ENCODE measurements at regions not wholly inside any gene's neighbourhood (a gene's known extent, or its start where the extent isn't known, plus 50 kb on each side); places are given as distances from the start of the nearest gene placed in this dataset.

GRCh38 chr20:11352041-11352440 lies 565.7 kb upstream of the BTBD3 start:
- no peak for DNase-seq
- in situ Hi-C loops (cut with HindIII; ENCODE audit: low pct_ligation_motif_present, low sequenced_read_pairs): no loop called here
- H3K4me3 ChIP-seq (ENCODE audit: low read depth, low read length): no peak overlapping the region
- TF ChIP-seq CTCF (IDR thresholded peaks at IDR 0.05; ENCODE audit: low read depth, low read length, missing control alignments): no peak
- no peaks in the 10 kb centered on the region for H3K36me3 ChIP-seq (replicated peaks)
- no peak overlapping the region for H3K27ac ChIP-seq
- H3K27me3 ChIP-seq (replicated peaks): no peaks in the 10 kb centered on the region

- Histone ChIP-seq H3K36me3 (replicated peaks) (no peaks in the 10 kb centered on the region), H3K27ac (no peak overlapping the region), H3K4me3 (ENCODE audit: low read depth, low read length) (no peak overlapping the region), H3K27me3 (replicated peaks) (no peaks in the 10 kb centered on the region)
- no peak for TF ChIP-seq CTCF (IDR thresholded peaks at IDR 0.05; ENCODE audit: low read depth, low read length, missing control alignments)
- DNase-seq: no peak
- in situ Hi-C loops (cut with HindIII; ENCODE audit: low pct_ligation_motif_present, low sequenced_read_pairs): no loop called here
These were observed 562.8 kb upstream of the BTBD3 start for GRCh38 chr20:11354846-11355245.

GRCh38 chr20:11355345-11355744 lies 562.3 kb upstream of the BTBD3 start:
- no peaks in the 10 kb centered on the region for H3K36me3 ChIP-seq (replicated peaks)
- H3K4me3 ChIP-seq (ENCODE audit: low read depth, low read length): no peak overlapping the region
- H3K27ac ChIP-seq: no peak overlapping the region
- DNase-seq: no peak
- in situ Hi-C loops (cut with HindIII; ENCODE audit: low pct_ligation_motif_present, low sequenced_read_pairs): no loop called here
- H3K27me3 ChIP-seq (replicated peaks): no peaks in the 10 kb centered on the region
- no peak for TF ChIP-seq CTCF (IDR thresholded peaks at IDR 0.05; ENCODE audit: low read depth, low read length, missing control alignments)

- in situ Hi-C loops (cut with HindIII; ENCODE audit: low pct_ligation_motif_present, low sequenced_read_pairs): no loop called here
- H3K27ac ChIP-seq: no peak overlapping the region
- no peak for DNase-seq
- no peak overlapping the region for H3K4me3 ChIP-seq (ENCODE audit: low read depth, low read length)
- H3K27me3 ChIP-seq (replicated peaks): no peaks in the 10 kb centered on the region
- no peaks in the 10 kb centered on the region for H3K36me3 ChIP-seq (replicated peaks)
- TF ChIP-seq CTCF (IDR thresholded peaks at IDR 0.05; ENCODE audit: low read depth, low read length, missing control alignments): no peak
These were observed 561.6 kb upstream of the BTBD3 start for GRCh38 chr20:11356061-11356460.

GRCh38 chr20:11362450-11362849 lies 555.2 kb upstream of the BTBD3 start:
- no peak for DNase-seq
- H3K4me3 ChIP-seq (ENCODE audit: low read depth, low read length): no peak overlapping the region
- no peak for TF ChIP-seq CTCF (IDR thresholded peaks at IDR 0.05; ENCODE audit: low read depth, low read length, missing control alignments)
- H3K27ac ChIP-seq: no peak overlapping the region
- in situ Hi-C loops (cut with HindIII; ENCODE audit: low pct_ligation_motif_present, low sequenced_read_pairs): no loop called here
- no peaks in the 10 kb centered on the region for H3K27me3 ChIP-seq (replicated peaks)
- no peaks in the 10 kb centered on the region for H3K36me3 ChIP-seq (replicated peaks)

GRCh38 chr20:11364736-11365135 lies 553.0 kb upstream of the BTBD3 start:
- no peaks in the 10 kb centered on the region for H3K27me3 ChIP-seq (replicated peaks)
- no peaks in the 10 kb centered on the region for H3K36me3 ChIP-seq (replicated peaks)
- in situ Hi-C loops (cut with HindIII; ENCODE audit: low pct_ligation_motif_present, low sequenced_read_pairs): no loop called here
- DNase-seq: no peak
- TF ChIP-seq CTCF (IDR thresholded peaks at IDR 0.05; ENCODE audit: low read depth, low read length, missing control alignments): no peak
- H3K27ac ChIP-seq: no peak overlapping the region
- no peak overlapping the region for H3K4me3 ChIP-seq (ENCODE audit: low read depth, low read length)
